Endodermal cell (in vitro differentiated cells): ENCODE measurements at regions not wholly inside any gene's neighbourhood (a gene's known extent, or its start where the extent isn't known, plus 50 kb on each side); places are given as distances from the start of the nearest gene placed in this dataset.

Experiments used
- DNase-seq: peaks from one replicate; pipeline ENCODE4 v3.0.0-alpha.2; 2017
- H3K27ac ChIP-seq: 2 replicates; pipeline ENCODE4 v1.5.1; 2013; ENCODE audit warnings: mild to moderate bottlenecking, low read depth, low read length, moderate library complexity
- H3K27me3 ChIP-seq: 2 replicates; pipeline ENCODE4 v1.6.1; 2013; ENCODE audit warnings: mild to moderate bottlenecking, low read length, moderate library complexity; ENCODE audit not compliant: insufficient read depth, control insufficient read depth, poor library complexity, severe bottlenecking
- H3K36me3 ChIP-seq: 2 replicates; pipeline ENCODE4 v1.7.0; 2013; ENCODE audit warnings: mild to moderate bottlenecking, low read length, moderate library complexity; ENCODE audit not compliant: control insufficient read depth, insufficient read depth
- H3K4me1 ChIP-seq: one replicate; pipeline ENCODE4 v1.7.0; 2013; ENCODE audit warnings: low read length; ENCODE audit not compliant: control insufficient read depth, insufficient read depth
- H3K4me3 ChIP-seq: 2 replicates; pipeline ENCODE4 v1.5.1; 2013; ENCODE audit warnings: mild to moderate bottlenecking, low read length, moderate library complexity
- H3K9ac ChIP-seq: 2 replicates; pipeline ENCODE4 v1.6.1; 2013; ENCODE audit warnings: mild to moderate bottlenecking, low read length, moderate library complexity; ENCODE audit not compliant: poor library complexity, severe bottlenecking; ENCODE audit errors: extremely low read depth
- H3K9me3 ChIP-seq: 2 replicates; pipeline ENCODE4 v1.6.1; 2013; ENCODE audit warnings: mild to moderate bottlenecking, low read length, moderate library complexity; ENCODE audit not compliant: control insufficient read depth
- H3K27ac Mint-ChIP-seq: 2 replicates; pipeline ENCODE4 v1.8.0; 2020; ENCODE audit warnings: mixed read lengths
- H3K27me3 Mint-ChIP-seq: 2 replicates; pipeline ENCODE4 v1.8.0; 2021; ENCODE audit warnings: mild to moderate bottlenecking, mixed read lengths; ENCODE audit not compliant: insufficient read depth
- H3K36me3 Mint-ChIP-seq: 2 replicates; pipeline ENCODE4 v1.8.0; 2020; ENCODE audit warnings: low read depth, mixed read lengths
- H3K4me1 Mint-ChIP-seq: 2 replicates; pipeline ENCODE4 v1.8.0; 2020; ENCODE audit warnings: mixed read lengths
- H3K4me3 Mint-ChIP-seq: 2 replicates; pipeline ENCODE4 v1.8.0; 2020; ENCODE audit warnings: mild to moderate bottlenecking, moderate library complexity, mixed read lengths
- H3K9me3 Mint-ChIP-seq: 2 replicates; pipeline ENCODE4 v1.8.0; 2020; ENCODE audit warnings: mild to moderate bottlenecking, mixed read lengths
- WGBS, 2 experiments: methylation state at CpG; one replicate each; pipeline versions ENCODE4 v1.1.5 to v1.1.7; 2013; ENCODE audit warnings: missing lambda C conversion rate in 2 of 2, mixed read lengths in 1 of 2; ENCODE audit not compliant: insufficient coverage in 1 of 2, insufficient read length in 1 of 2; 5-methylcytosine and 5-hydroxymethylcytosine counted together
- TF ChIP-seq, protein P1 (sequence below): fragments of 200-600 bp; sonication (generic); conservative IDR thresholded peaks from 2 replicates; pipeline ENCODE4 v1.5.0; 2021; ENCODE audit warnings: antibody characterized with exemption, mild to moderate bottlenecking

- Mint-ChIP-seq H3K4me1 (no peaks in the 10 kb centered on the region), H3K36me3 (no peaks in the 10 kb centered on the region), H3K27me3 (peaks cover 2% of the 10 kb centered on the region), H3K4me3 (no peak overlapping the region), H3K27ac (no peak overlapping the region), H3K9me3 (no peaks in the 10 kb centered on the region)
- 40 to 78% methylated on average over 1 to 4 of the region's 4 CpGs for WGBS, 2 experiments
- TF ChIP-seq, protein P1, sequence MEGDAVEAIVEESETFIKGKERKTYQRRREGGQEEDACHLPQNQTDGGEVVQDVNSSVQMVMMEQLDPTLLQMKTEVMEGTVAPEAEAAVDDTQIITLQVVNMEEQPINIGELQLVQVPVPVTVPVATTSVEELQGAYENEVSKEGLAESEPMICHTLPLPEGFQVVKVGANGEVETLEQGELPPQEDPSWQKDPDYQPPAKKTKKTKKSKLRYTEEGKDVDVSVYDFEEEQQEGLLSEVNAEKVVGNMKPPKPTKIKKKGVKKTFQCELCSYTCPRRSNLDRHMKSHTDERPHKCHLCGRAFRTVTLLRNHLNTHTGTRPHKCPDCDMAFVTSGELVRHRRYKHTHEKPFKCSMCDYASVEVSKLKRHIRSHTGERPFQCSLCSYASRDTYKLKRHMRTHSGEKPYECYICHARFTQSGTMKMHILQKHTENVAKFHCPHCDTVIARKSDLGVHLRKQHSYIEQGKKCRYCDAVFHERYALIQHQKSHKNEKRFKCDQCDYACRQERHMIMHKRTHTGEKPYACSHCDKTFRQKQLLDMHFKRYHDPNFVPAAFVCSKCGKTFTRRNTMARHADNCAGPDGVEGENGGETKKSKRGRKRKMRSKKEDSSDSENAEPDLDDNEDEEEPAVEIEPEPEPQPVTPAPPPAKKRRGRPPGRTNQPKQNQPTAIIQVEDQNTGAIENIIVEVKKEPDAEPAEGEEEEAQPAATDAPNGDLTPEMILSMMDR = no peak
- Histone ChIP-seq H3K27ac (no peak overlapping the region), H3K9me3 (no peaks in the 10 kb centered on the region), H3K27me3 (no peaks in the 10 kb centered on the region), H3K4me1 (no peaks in the 10 kb centered on the region), H3K9ac (no peak overlapping the region), H3K36me3 (no peaks in the 10 kb centered on the region), H3K4me3 (no peak overlapping the region)
- DNase-seq = no peak
Observed at GRCh38 chr6:50637267-50637666, 76.1 kb upstream of the TFAP2D start.

- WGBS, 2 experiments = 86 to 95% methylated on average over 2 of the region's 2 CpGs
- Histone ChIP-seq H3K9me3 (peaks cover 16% of the 10 kb centered on the region), H3K27ac (no peak overlapping the region), H3K36me3 (no peaks in the 10 kb centered on the region), H3K4me3 (no peak overlapping the region), H3K9ac (no peak overlapping the region), H3K4me1 (no peaks in the 10 kb centered on the region), H3K27me3 (no peaks in the 10 kb centered on the region)
- Mint-ChIP-seq H3K27me3 (peaks cover 6% of the 10 kb centered on the region), H3K36me3 (no peaks in the 10 kb centered on the region), H3K4me1 (no peaks in the 10 kb centered on the region), H3K27ac (no peak overlapping the region), H3K4me3 (no peak overlapping the region), H3K9me3 (peaks cover 17% of the 10 kb centered on the region)
- DNase-seq = no peak
- TF ChIP-seq, protein P1 = no peak
Observed at GRCh38 chr6:50649086-50649485, 64.2 kb upstream of the TFAP2D start.

DNA sequence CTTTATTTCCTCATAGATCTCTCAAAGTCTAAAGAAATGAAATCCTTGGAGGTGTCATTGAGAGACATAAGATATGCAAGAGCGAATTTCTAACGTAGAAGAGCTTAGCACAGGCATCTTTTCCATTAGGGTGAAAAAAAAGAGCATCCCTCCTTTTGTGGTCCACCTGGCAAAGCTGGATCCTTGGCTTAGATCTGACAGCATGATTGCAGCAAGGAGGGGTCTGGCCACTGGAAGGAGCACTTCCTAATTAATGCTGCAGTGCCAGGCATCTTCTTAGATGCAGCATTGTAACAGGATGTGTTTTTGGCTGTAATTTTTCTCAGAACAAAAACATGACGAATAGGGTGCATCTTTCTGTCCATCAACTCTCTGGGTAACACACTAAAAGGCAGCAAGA lies 60.1 kb upstream of the TFAP2D start:
- TF ChIP-seq, protein P1 = peak; percentile 31
- Histone ChIP-seq H3K36me3 (no peaks in the 10 kb centered on the region), H3K4me1 (no peaks in the 10 kb centered on the region), H3K27me3 (no peaks in the 10 kb centered on the region), H3K9ac (no peak overlapping the region), H3K9me3 (peaks cover 16% of the 10 kb centered on the region), H3K27ac (no peak overlapping the region), H3K4me3 (no peak overlapping the region)
- peaks cover 17% of the 10 kb centered on the region for H3K9me3 Mint-ChIP-seq
- H3K27me3 Mint-ChIP-seq = no peaks in the 10 kb centered on the region
- 65 to 77% methylated on average over 3 of the region's 3 CpGs for WGBS, 2 experiments
- no peak overlapping the region for H3K27ac Mint-ChIP-seq
- no peak overlapping the region for H3K4me3 Mint-ChIP-seq
- H3K36me3 Mint-ChIP-seq = no peaks in the 10 kb centered on the region
- DNase-seq = no peak
- H3K4me1 Mint-ChIP-seq = no peaks in the 10 kb centered on the region
